Thyroid gland (tissue), 4 donors: ENCODE measurements at regions not wholly inside any gene's neighbourhood (a gene's known extent, or its start where the extent isn't known, plus 50 kb on each side); places are given as distances from the start of the nearest gene placed in this dataset.
"Not testable (repeated sequence)": the region's sequence is repeated elsewhere in the genome, so short reads cannot be mapped to it uniquely, and the experiment has no call there.

Experiments
- CTCF ChIP-seq, 6 experiments: fragments of 200-600 bp in 3 of 6; fragments of 450-650 bp in 3 of 6; sonication (generic) in 3 of 6; IDR thresholded peaks; one replicate each; pipeline ENCODE4 v1.5.1; 2016 to 2019; ENCODE audit warnings: antibody characterized with exemption in 6 of 6, mild to moderate bottlenecking in 2 of 6, inconsistent platforms in 1 of 6, moderate library complexity in 1 of 6
- POLR2A ChIP-seq, 2 donors: fragments of 450-650 bp; IDR thresholded peaks; one replicate each; pipeline ENCODE4 v1.6.1; 2017; ENCODE audit warnings: antibody characterized with exemption in 2 of 2, mild to moderate bottlenecking in 2 of 2, moderate library complexity in 1 of 2

- not testable (repeated sequence) for TF ChIP-seq CTCF, POLR2A (IDR thresholded peaks at IDR 0.05)
Observed at GRCh38 chr4:118535788-118536187, 149.4 kb upstream of the METTL14 start.
